ENCODE measurements at regions not wholly inside any gene's neighbourhood (a gene's known extent, or its start where the extent isn't known, plus 50 kb on each side); places are given as distances from the start of the nearest gene placed in this dataset.

- TF ChIP-seq CTCF (conservative IDR thresholded peaks at IDR 0.05) (no peak), ZFX (IDR thresholded peaks at IDR 0.05) (no peak)
Measured at GRCh38 chr3:83230376-83230775, 1468.9 kb upstream of the GBE1 start.
